ENCODE measurements at regions not wholly inside any gene's neighbourhood (a gene's known extent, or its start where the extent isn't known, plus 50 kb on each side); places are given as distances from the start of the nearest gene placed in this dataset.
A peak's percentile ranks its signal among the peaks of the same experiment; 100 is the strongest.

DNA sequence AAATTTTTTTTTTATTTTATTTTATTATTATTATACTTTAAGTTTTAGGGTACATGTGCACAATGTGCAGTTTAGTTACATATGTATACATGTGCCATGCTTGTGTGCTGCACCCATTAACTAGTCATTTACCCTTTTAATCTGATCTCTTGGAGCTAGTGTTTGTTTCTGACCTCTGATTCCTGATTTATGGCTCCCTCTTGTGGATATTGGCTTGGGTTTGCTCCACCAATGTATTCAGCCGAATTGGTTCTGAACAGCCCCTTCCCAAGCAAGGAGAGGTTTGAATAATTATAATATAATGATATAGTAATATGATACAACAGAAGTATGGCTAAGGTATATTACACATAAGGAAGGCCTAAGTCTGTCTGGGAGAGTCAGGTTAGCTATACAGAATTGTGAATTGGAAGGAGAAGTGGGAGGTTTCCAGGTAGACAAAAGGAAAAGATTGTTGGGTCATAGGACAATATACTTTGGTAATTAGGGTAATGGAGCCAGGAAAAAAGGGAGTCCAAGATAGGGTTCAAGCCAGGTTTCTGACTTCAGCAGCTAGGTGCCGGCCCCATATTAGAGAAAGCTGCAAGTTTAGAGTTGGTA lies 53.1 kb upstream of the HMCN1 start:
- peak; percentile 46 for DNase-seq (ENCODE audit: low spot score)

DNA sequence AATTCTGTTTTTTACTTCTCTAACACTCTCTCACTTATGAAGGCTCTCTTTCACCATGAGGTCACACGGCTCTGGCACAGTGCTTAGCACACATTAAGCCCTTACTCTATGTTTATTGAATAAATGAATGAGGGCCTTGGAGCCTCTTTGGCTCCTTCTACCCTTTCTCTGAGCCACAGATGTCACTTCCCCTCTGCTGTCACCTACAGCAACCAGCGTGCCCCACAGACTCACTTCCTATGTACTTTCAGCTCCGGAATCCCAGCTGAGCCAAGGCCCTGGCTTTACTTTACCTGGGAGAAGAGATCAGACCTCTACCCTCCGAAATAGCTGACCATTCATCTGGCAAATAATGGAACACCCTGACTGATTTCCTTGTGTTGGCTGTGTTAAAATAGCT lies 53.7 kb upstream of the HMCN1 start:
- DNase-seq (ENCODE audit: low spot score): peak; percentile 6

DNA sequence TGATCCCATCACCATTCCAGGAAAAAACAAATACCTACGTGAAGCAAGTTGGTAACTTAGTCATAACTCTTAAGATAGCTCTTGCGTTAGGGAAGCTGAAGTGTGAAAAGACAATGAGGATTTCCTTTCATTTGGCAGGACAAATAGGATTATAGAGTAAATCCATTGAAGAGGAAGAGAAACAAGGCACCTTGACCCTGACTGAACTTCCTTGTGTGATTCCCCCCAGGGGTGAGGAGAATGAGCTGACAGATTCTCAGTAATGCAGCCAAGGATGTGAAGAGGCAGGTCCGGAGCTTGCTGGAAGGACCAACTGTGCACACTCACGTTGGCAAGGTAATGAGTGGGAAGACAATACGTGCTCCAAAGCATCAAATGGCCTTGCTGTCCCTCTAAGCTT lies 55.0 kb upstream of the HMCN1 start:
- no peak for DNase-seq (ENCODE audit: low spot score)

DNA sequence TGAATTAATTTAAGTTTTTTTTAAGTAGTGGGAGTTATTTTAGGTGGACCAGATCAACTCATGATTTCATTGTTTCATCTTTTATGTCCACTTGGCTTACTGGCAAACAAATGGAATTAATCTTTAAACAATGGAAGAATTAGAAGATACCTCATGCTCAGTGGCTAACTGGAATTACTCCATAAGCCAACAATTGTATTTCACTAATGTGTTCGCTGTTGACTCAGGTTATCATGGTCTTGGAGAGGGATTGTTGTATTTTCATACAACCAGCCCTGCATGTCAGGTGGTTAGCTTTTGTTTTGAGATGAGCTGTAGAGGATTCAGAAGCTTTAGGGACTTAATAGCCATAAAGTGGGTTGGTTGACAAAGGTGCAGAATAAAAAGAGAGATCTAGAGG lies 57.2 kb upstream of the HMCN1 start:
- no peak for DNase-seq (ENCODE audit: low spot score)

DNA sequence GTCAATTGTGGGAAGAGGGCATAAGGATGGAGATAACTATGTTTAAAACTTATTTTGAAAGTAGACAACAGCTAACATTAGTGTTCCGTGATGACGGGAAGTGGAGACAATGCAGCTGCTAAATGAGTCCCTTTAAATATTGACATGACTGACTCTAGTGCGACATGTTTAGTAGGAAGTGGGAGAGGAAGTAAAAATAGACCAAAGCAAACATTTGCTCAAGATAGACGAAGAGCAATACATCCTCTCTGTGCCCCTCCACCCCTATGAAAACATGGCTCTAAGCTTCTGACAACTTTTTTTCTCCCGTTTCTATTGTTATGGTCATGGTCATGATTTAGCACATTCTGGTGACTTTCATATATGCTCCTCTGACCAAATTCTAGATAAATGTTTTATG lies 60.0 kb upstream of the HMCN1 start:
- peak; percentile 45 for DNase-seq (ENCODE audit: low spot score)

DNA sequence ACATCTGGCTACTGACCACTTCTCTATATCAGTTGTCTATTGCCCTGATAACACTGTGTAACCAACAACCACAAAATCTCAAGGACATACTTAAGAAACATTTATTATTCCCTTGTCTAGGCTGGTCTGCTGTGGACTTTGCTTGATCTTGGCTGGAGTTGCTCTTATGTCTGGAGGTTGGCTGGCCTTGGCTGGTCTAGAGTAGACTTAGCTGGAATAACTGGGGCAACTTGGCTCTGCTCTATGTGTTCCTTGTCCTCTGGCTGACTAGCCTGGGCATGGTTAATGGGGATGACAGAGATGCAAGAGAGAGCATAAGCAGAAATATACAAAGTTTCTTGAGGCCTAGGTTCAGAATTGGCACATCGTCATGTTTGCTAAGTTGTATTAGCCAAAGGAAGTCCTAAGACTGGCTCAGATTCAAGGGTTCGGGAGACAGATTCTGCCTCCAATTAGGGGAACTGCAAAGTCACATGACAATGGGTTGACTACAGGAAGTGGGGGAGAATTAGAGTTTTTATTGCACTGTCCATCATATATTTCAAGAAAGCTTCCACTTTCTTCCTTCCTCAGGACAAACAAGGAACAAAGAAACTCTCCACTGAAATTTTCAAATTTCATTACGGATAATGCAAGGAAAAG lies 61.4 kb upstream of the HMCN1 start:
- no peak for DNase-seq (ENCODE audit: low spot score)

DNA sequence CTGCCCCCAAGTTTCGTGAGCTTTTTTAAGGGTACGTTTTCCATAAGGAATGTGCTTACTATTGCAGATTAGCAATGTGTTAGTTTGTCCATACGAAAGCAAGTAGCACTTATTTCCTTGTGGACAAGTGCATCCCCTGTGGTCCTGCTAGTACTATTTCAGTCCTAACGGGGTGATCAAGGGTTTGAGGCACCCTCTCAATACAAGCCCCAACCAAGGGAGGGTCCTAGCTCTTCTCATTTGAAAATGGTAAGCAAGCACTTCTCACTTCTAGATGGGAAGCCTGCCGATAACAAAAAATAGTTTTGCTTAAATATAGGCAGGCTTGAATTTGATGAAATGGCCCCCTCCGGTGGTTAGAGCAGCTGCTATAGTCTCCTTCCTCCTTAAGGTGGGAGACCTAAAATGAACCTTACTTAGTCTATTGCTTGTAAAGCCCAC lies 64.0 kb upstream of the HMCN1 start:
- DNase-seq (ENCODE audit: low spot score): peak; percentile 56

DNA sequence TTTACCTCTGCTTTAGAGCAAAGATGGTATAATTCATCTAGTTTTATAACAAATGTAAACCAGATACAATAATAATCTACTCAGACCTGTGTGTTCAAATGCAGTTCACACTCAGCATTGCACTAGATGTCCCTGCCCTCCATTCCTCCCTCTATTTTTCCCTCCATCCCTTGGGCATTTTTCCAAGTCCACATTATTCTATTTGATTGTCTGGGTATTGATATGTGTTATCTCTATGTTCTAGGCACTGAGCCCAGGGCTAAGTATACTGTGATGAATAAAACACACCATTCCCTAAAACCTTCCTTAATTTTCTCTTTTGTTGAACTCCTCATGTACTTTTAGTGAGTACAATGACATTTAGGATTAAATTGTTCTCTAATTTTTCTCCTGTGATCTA lies 66.2 kb upstream of the HMCN1 start:
- DNase-seq (ENCODE audit: low spot score): no peak

DNA sequence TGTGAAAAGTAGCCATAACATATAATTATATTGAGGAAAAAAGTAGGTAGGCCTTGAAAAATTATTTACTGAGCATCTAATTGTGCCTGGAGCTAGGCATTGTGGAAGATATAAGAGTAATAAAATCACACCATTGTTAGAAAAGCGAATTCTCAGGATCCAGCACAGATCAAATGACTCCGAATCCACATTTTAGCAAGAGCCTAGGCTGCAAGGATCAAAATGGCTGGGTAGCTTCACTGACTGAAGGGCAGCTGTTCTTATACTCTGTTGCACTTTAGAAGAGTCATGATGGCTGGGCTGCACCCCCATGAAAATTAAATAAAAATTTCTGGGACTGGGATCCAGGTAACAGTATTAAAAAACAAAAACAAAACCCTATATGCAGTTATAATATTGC lies 67.6 kb upstream of the HMCN1 start:
- DNase-seq (ENCODE audit: low spot score): no peak

DNA sequence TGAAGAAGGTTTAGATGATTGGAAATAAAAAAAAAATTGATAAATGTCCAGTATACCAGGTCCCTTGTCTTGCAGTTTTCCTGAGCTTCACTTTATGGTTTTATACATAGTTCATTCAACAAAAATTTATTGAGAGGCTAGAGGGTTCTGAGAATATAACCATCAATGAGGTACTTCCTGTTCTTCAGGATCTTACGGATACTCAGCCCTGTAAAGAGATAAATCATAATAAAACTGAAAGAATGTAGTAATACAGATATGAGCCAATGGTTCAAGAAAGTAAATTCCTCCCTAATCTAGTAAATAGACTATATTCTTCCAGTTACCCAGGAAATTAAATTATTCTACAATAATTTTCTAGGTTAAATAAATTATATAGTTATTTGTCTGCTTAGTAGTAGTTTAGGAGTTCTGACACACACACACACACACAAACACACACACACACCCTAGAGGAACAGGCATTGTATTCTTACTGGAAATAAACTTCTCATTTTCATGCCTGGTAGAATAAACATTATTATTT lies 70.4 kb upstream of the HMCN1 start:
- no peak for DNase-seq (ENCODE audit: low spot score)

DNA sequence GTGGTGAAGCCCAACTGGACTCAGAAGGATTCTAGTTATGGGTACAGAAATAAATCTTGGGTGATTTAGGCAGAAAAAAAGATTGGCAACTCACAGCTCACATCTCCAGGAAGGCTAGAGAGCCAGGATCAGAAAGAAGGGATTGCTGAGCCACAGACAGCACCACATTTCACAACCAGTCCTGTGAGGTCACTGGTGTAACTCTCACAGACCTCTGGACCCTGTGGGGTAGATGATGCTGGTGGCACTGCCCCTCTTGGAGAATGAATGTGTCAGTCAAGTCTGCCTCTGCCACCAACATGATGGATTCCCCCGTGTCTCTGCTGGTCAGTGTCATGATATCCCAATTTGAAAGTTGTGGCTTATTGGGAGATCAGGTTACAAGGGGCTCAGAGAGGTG lies 70.9 kb upstream of the HMCN1 start:
- DNase-seq (ENCODE audit: low spot score): no peak

DNA sequence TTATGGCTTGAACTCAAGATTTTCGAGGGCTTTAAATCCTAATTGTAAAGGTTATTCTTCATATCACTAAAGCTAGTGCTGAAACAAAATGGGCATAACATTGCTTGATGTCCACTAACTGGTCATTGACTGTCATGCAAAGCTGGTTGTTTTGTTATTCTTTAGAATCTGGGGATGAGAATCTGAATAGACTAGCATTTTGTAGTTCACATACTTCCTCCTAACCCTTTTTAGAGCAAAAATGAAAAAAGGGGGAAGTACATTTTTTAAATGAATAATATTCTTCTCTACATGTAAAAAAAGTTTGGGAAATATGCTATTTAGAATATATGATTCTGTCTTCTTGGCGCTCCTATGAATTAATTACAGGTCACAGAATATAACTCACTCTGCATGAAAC lies 72.2 kb upstream of the HMCN1 start:
- no peak for DNase-seq (ENCODE audit: low spot score)

DNA sequence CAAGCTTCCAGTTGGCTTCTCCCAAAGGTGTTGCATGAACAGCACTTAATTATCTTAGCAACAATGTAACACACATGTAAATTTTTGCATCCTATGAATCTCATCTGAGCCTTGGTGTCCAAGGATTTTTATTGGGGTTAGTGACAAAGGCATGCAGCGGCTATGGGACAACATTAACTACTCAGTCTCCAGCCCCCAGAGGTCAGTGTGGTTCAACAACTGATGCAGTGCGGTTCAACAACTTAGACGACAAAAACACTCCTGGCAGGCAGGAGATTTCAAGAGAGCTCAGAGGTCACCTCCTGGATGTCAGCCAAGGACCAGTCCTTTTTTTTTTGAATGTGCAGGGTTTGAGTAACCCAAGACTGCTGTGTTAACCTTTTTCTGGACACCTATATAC lies 77.5 kb upstream of the HMCN1 start:
- DNase-seq (ENCODE audit: low spot score): no peak

DNA sequence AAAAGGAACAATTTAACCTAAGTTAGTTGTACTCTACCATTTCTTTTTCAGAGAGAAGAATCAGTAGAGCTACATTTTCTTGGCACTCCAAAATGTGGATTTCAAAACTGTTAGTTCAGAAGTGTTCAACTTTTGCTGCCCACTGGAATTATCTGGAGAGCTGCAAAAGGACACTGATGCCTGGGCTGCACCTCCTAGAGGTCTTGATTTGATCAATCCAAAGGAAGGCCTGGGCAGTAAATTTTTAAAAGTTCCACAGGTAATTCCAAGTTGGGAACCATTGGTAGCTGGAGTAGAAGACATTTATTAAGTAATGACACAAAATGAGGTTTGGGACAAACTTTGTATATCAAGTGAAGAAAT lies 79.3 kb upstream of the HMCN1 start:
- DNase-seq (ENCODE audit: low spot score): no peak

DNA sequence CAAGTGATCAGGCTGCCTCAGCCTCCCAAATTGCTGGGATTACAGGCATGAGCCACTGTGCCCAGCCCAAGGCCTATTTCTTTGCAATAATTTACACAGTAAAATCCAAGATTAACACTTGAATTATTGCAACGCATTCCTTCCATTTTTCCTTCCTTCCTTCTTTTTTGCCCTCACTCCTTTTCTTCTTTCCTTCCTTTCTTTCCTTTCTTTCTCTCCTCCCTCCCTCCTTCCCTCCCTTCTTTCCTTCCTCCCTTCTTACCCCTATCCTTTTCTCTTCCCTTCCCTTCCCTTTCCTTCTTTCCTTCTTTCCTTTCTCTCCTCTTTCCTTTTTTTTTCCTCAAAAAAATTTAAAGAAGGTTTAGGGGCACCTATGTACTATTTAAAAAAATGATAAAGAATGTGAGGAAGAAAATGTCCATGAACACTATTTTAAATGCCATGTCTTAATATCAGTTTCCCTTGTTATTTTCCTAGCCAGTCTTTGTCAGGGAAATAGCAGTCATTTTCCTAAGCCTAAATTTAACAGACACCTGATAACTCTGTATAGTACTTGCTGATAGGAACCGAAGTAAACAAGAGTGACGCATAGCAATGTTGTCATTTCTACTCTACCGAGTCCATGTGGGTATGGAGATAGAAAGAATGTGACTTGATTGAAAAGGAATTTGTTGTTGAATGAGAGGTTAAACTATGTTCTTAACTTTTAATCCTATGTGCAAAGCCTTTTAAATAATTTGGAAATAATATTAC lies 79.8 kb upstream of the HMCN1 start:
- no peak for DNase-seq (ENCODE audit: low spot score)

DNA sequence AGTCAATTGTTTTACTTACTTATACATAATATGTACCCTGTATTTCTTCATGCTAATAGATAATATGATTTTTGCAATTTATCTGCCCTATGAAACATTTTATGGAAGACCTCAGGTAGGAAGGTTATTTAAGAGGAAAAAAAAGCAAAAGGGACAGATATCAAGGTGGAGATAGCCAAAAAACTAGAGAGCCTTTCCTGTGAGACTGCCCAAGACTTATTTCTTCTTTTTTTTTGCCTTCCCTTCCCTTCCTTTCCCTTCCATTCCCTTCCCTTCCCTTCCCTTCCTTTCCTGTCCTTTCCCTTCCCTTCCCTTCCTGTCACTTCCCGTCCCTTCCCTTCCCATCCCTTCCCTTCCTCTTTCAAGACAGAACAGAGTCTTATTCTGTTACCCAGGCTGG lies 80.6 kb upstream of the HMCN1 start:
- DNase-seq (ENCODE audit: low spot score): no peak

DNA sequence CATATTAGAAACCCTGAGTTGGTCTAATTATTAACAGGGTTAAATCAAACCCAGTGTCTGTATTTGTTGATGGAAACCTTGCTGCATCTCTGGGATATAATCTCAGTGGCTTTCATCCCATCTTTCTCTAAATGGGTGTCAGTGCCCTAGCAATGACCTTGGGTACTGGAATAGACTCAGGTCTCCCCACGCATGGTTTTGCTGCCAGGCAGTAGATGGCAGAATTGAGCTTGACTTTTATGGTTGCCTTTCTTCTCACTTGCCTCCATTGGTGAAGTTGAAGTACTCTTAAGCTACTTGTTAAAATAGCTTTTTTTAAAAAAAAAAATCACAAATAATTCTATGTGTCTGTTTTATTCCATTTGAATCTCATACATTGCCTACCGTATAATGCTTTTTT lies 81.8 kb upstream of the HMCN1 start:
- no peak for DNase-seq (ENCODE audit: low spot score)

DNA sequence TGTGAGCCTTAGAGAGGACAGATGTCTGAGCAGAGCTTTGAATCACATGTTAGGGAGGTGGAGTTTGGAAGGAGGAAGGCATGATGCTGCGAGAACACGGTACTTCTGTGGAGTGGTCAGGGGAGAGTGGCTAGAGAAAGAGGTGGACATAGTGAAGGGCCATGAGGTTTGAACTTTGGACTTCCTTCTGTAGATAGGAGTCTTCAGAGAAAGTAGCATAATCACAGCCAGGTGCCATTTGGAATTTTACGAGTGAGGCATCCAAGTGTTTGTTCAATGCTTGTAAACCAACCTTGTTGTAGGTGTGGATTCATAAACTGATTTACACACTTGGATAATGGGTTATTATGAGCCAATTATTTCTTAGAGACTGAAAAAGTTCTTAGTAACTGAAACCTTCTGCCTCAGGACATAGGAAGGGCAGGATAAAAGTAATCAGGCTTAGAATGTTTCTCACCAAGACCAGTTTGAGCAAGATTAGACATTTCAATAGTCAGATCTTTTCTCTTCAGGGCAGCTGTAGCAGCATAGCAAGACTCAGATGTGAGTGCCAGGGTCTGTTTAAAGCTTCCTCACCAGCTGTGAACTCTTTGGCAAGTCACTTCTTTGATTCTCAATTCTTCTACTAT lies 83.5 kb upstream of the HMCN1 start:
- no peak for DNase-seq (ENCODE audit: low spot score)

DNA sequence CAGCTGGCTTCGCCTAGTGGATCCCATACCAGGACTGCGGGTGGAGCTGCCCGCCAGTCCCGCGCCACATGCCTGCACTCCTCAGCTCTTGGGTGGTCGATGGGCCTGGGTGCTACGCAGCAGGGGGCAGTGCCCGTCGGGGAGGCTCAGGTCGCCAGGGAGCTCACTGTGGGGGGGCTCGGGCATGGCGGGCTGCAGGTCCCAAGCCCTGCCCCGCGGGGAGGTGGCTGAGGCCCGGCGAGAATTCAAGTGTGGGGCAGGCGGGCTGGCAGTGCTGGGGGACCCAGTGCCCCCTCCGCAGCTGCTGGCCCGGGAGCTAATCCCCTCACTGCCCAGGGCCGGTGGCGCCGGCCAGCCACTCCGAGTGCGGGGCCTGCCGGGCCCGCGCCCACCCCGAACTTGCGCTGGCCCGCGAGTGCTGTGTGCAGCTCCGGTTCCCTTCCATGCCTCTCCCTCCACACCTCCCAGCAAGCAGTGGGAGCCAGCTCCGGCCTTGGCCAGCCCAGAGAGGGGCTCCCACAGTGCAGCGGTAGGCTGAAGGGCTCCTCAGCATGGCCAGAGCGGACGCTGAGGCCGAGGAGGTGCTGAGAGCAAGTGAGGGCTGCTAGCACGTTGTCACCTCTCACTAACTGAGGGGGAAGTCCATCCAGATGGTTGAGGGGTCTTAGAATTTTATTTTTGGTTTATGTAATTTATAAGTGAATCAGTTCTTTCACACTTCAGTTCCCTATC lies 85.2 kb upstream of the HMCN1 start:
- DNase-seq (ENCODE audit: low spot score): no peak

DNA sequence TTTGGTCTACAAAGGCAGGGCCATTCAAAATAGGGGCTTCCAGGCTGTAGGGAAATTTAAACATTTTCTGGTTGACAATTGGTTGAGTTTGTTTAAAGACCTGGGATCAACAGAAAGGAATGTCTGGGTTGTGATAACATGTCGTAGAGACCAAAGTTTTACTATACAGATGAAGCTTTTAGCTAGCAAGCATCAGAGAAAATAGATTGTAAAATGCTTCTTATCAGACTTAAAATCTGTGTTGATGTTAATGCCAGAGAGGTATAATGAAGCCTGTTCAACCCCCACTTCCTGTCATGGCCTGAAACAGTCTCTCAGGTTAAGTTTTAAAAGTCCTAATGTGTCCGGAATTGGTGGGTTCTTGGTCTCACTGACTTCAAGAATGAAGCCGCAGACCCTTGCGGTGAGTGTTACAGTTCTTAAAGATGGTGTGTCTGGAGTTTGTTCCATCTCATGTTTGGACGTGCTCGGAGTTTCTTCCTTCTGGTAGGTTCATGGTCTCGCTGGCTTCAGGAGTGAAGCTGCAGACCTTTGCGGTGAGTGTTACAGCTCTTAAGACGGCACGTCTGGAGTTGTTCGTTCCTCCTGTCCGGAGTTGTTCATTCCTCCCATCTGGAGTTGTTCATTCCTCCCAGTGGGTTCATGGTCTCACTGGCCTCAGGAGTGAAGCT lies 86.5 kb upstream of the HMCN1 start:
- DNase-seq (ENCODE audit: low spot score): peak; percentile 8

DNA sequence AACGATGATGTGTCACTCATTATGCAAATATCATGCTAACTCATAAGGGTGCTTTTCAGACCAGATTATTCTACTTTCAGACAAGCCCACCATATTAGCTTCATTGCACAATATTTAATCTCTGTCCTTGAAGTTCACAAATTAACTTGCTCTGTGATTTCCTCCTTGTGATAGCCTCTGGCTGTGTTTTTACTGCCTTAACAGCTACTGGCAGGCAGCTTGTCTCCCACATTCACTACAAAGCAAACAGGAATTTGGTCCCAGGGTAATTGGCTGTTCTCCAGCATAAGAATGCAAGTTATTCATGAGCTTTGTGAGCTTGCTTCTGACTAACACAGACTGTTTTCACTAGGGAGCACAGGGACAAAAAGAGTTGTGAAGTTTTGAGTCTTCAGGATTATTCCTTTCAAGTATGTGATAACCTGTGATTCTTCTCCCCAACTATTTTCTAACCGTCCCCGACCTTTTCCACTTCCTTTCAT lies 87.9 kb upstream of the HMCN1 start:
- no peak for DNase-seq (ENCODE audit: low spot score)

DNA sequence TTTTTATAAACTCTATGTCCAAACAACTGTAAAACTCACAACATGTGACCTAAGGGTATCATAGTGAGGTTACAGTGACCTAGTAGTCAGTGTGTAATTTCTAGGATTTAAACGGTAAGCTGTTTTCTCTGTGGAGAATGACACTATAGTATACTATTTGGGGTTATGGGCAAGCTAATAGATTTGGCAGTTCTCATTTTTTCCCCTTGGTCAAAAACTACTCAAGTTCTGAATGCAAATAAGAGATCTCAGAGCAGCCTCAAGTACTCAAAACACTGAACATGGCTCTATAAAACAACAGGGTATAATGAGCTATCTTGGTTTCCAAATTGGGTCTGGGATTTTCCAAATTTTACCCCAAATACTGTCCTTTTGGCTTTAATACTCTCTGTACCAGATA lies 88.5 kb upstream of the HMCN1 start:
- no peak for DNase-seq (ENCODE audit: low spot score)

Data from CD4-positive, alpha-beta T cell treated with Interleukin-6 at 100 ng/mL for 8 hours (primary cell).